Panc1 (cell line): ENCODE measurements at regions not wholly inside any gene's neighbourhood (a gene's known extent, or its start where the extent isn't known, plus 50 kb on each side); places are given as distances from the start of the nearest gene placed in this dataset.

ENCODE experiments used
- ATAC-seq: fragments of 200-7000 bp; cut with Tn5 transposase; 2 replicates; pipeline ENCODE4 v1.9.1; 2020; ENCODE audit warnings: mild to moderate bottlenecking, moderate library complexity
- BruUV-seq: library from RNA; stranded (reverse); fragments of 400-500 nt; replicated peaks from 2 replicates; lab custom pipeline; 2021; lab: Mats Ljungman, UMichigan
- CTCF ChIA-PET: fragments of 300-600 bp; sonication (Branson Sonifier 250); formaldehyde crosslinking; loops from one replicate; lab custom pipeline; 2022; ENCODE audit warnings: antibody characterized with exemption; lab: Charles Lee
- POLR2A ChIA-PET: fragments of 300-600 bp; sonication (Branson Sonifier 250); formaldehyde crosslinking; loops from one replicate; lab custom pipeline; 2022; ENCODE audit warnings: antibody characterized with exemption; lab: Charles Lee
- DNase-seq: peaks from one replicate; pipeline ENCODE4 v3.0.0-alpha.2; 2010; ENCODE audit warnings: low read depth, low spot score
- H3K27ac ChIP-seq: 2 replicates; pipeline ENCODE4 v1.5.1; 2011; ENCODE audit warnings: mild to moderate bottlenecking, low read length, inconsistent platforms
- H3K27me3 ChIP-seq: fragments of 200-500 bp; sonication (Bioruptor generic); 2 replicates; pipeline ENCODE4 v1.6.0; 2014; ENCODE audit warnings: low read length, inconsistent platforms; ENCODE audit not compliant: control insufficient read depth, insufficient read depth
- H3K36me3 ChIP-seq: fragments of 200-500 bp; sonication (Bioruptor generic); 2 replicates; pipeline ENCODE4 v1.5.1; 2014; ENCODE audit warnings: inconsistent platforms, mild to moderate bottlenecking, low read length, moderate library complexity; ENCODE audit not compliant: control insufficient read depth, insufficient read depth
- H3K4me1 ChIP-seq: 2 replicates; pipeline ENCODE4 v1.5.1; 2011; ENCODE audit warnings: inconsistent platforms, mild to moderate bottlenecking, low read length, moderate library complexity; ENCODE audit not compliant: control insufficient read depth, insufficient read depth
- H3K4me3 ChIP-seq, 2 experiments: 2 replicates each; pipeline ENCODE4 v1.5.1; 2011 to 2012; ENCODE audit warnings: low read depth in 2 of 2, low read length in 2 of 2, mild to moderate bottlenecking in 2 of 2, inconsistent platforms in 1 of 2, moderate library complexity in 1 of 2
- H3K9me3 ChIP-seq: fragments of 200-500 bp; sonication (Bioruptor generic); 2 replicates; pipeline ENCODE4 v1.5.1; 2014; ENCODE audit warnings: low read depth, mild to moderate bottlenecking, inconsistent platforms, low read length, moderate library complexity; ENCODE audit not compliant: control insufficient read depth, insufficient read depth
- POLR2AphosphoS5 ChIP-seq: IDR thresholded peaks from 2 replicates; pipeline ENCODE4 v1.6.1; 2012; ENCODE audit warnings: mild to moderate bottlenecking, low read depth, low read length, moderate library complexity
- REST ChIP-seq, 2 experiments: IDR thresholded peaks; 2 replicates each; pipeline ENCODE4 v1.6.1; 2011 to 2012; ENCODE audit warnings: low read depth in 2 of 2, control low read depth in 1 of 2, low read length in 1 of 2, mild to moderate bottlenecking in 1 of 2, moderate library complexity in 1 of 2; ENCODE audit not compliant: insufficient read depth in 1 of 2
- SIN3A ChIP-seq: IDR thresholded peaks from 2 replicates; pipeline ENCODE4 v1.6.1; 2012; ENCODE audit warnings: low read depth, mild to moderate bottlenecking, low read length, moderate library complexity, borderline replicate concordance; ENCODE audit not compliant: insufficient read depth
- TCF7L2 ChIP-seq: IDR thresholded peaks from 2 replicates; pipeline ENCODE4 v1.6.1; 2011; ENCODE audit warnings: mild to moderate bottlenecking, low read depth, low read length, inconsistent platforms
- in situ Hi-C: cut with HindIII; loops from 2 replicates; pipeline ENCODE4 v1.10.0; 2016; ENCODE audit warnings: low sequenced_read_pairs, low pct_unique_long_range_greater_than_20kb
- intact Hi-C: fragments of 100-400 bp; cut with micrococcal nuclease; formaldehyde crosslinking; loops from one replicate; pipeline ENCODE4 v1.10.0; 2022; ENCODE audit not compliant: unreplicated experiment
- TF ChIP-seq, protein P1 (sequence below): fragments of 450-650 bp; IDR thresholded peaks from 2 replicates; pipeline ENCODE4 v1.5.1; 2017; ENCODE audit warnings: mild to moderate bottlenecking

DNA sequence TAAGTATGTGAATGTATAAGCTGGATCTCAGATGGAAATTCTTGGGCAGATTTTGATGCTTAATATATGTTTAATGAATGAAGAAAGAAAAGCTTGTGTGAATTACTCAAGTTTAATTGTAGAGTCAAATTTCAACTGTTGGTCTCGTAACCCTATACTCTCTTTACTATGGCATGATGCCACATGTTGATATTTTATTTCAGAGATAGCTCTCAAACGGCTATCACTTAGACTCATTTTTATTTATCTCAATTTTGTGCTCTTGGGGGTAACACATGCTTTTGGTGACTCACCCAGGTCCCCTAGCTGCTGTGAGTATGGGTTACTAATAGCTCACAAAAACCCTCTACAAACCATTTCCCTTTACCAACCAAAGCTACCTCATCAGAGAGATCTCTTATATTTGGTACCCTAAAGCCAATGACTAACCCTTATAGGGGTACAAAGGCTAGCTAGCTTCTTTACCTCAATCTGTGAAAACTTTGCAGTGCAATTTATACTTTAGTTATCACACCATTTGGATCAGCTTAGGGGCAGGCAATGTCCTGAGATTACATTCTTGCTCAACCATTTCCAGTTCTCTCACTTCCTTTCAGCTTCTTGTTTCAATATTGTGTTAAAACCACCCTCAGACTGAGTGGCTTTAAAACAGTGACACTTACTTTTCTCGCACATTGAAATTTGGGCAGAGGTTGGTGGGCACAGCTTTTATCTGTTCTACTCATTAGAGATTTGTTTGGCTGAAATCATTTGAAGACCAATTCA, 240.3 kb downstream of the CDH7 start:
- Histone ChIP-seq H3K9me3 (no peaks in the 10 kb centered on the region), H3K27ac (no peak overlapping the region), H3K4me1 (no peaks in the 10 kb centered on the region), H3K36me3 (no peaks in the 10 kb centered on the region), H3K27me3 (no peaks in the 10 kb centered on the region), H3K4me3 (no peak overlapping the region)
- intact Hi-C loops (no loop called here), in situ Hi-C loops (no loop called here)
- ATAC-seq (no peak), DNase-seq (no peak)
- ChIA-PET CTCF (no interaction called here), POLR2A (no interaction called here)
- no TSS peak for BruUV-seq
- TF ChIP-seq REST (IDR thresholded peaks at IDR 0.05; ENCODE audit: insufficient read depth in 1 of 2, low read depth in 2 of 2, low read length in 1 of 2): no peak
- no peak for TF ChIP-seq SIN3A
- no peak for TF ChIP-seq TCF7L2
- TF ChIP-seq POLR2AphosphoS5: no peak
- TF ChIP-seq, protein P1, sequence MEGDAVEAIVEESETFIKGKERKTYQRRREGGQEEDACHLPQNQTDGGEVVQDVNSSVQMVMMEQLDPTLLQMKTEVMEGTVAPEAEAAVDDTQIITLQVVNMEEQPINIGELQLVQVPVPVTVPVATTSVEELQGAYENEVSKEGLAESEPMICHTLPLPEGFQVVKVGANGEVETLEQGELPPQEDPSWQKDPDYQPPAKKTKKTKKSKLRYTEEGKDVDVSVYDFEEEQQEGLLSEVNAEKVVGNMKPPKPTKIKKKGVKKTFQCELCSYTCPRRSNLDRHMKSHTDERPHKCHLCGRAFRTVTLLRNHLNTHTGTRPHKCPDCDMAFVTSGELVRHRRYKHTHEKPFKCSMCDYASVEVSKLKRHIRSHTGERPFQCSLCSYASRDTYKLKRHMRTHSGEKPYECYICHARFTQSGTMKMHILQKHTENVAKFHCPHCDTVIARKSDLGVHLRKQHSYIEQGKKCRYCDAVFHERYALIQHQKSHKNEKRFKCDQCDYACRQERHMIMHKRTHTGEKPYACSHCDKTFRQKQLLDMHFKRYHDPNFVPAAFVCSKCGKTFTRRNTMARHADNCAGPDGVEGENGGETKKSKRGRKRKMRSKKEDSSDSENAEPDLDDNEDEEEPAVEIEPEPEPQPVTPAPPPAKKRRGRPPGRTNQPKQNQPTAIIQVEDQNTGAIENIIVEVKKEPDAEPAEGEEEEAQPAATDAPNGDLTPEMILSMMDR: no peak

DNA sequence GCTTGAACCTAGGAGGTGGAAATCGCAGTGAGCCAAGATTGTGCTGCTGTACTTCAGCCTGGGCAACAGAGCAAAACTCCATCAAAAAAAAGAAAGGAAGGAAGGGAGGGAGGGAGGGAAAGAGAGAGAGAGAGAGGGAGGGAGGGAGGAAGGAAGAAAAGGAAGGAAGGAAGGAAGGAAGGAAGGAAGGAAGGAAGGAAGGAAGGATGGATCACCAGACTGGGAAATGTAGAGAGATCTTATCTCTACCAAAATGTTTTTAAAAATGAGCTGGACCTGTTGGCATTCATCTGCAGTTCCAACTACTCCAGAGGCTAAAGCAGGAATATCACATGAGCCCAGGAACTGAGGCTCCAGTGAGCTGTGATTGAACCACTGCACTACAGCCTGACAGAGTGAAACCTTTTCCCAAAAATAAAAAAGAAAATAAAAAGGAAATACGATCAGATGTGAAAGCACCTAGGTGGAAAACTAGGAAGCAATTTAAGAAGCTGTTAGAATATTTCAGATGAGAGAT, 239.4 kb downstream of the CDH7 start:
- ChIA-PET CTCF (no interaction called here), POLR2A (no interaction called here)
- H3K27ac ChIP-seq: no peak overlapping the region
- intact Hi-C loops (no loop called here), in situ Hi-C loops (no loop called here)
- no peak for DNase-seq
- H3K4me1 ChIP-seq: no peaks in the 10 kb centered on the region
- ATAC-seq: no peak
- H3K36me3 ChIP-seq: no peaks in the 10 kb centered on the region
- no peaks in the 10 kb centered on the region for H3K27me3 ChIP-seq
- no peak for TF ChIP-seq TCF7L2
- no peak for TF ChIP-seq REST (IDR thresholded peaks at IDR 0.05; ENCODE audit: insufficient read depth in 1 of 2, low read depth in 2 of 2, low read length in 1 of 2)
- no peak for TF ChIP-seq POLR2AphosphoS5
- TF ChIP-seq, protein P1: no peak
- no peak for TF ChIP-seq SIN3A
- H3K9me3 ChIP-seq: no peaks in the 10 kb centered on the region
- BruUV-seq: no TSS peak
- H3K4me3 ChIP-seq: no peak overlapping the region
